GM12878 (cell line): ENCODE measurements at regions not wholly inside any gene's neighbourhood (a gene's known extent, or its start where the extent isn't known, plus 50 kb on each side); places are given as distances from the start of the nearest gene placed in this dataset.

ENCODE experiments used
- DPF2 ChIP-seq: fragments of 450-650 bp; IDR thresholded peaks from 2 replicates; pipeline ENCODE4 v1.6.1; 2017; ENCODE audit warnings: mild to moderate bottlenecking
- E2F8 ChIP-seq: fragments of 450-650 bp; IDR thresholded peaks from 2 replicates; pipeline ENCODE4 v1.6.1; 2018; ENCODE audit warnings: mild to moderate bottlenecking, low read depth, moderate library complexity; ENCODE audit not compliant: partially characterized antibody
- GABPA ChIP-seq: IDR thresholded peaks from 2 replicates; pipeline ENCODE4 v1.6.1; 2014; ENCODE audit warnings: antibody characterized with exemption, low read depth, mild to moderate bottlenecking, inconsistent platforms
- GATAD2B ChIP-seq: fragments of 450-650 bp; conservative IDR thresholded peaks from 2 replicates; pipeline ENCODE4 v1.6.1; 2017; ENCODE audit warnings: low read depth, mild to moderate bottlenecking, moderate library complexity
- MLLT1 ChIP-seq: fragments of 450-650 bp; IDR thresholded peaks from 2 replicates; pipeline ENCODE4 v1.6.1; 2016; ENCODE audit warnings: mild to moderate bottlenecking
- MYC ChIP-seq: IDR thresholded peaks from 2 replicates; pipeline ENCODE4 v1.6.1; 2011; ENCODE audit warnings: mild to moderate bottlenecking, low read length, moderate library complexity, inconsistent platforms; ENCODE audit not compliant: insufficient read depth, insufficient replicate concordance, insufficient read length, severe bottlenecking
- PRDM15 ChIP-seq: fragments of 450-650 bp; formaldehyde crosslinking; IDR thresholded peaks from 2 replicates; pipeline ENCODE4 v1.4.0; 2020; ENCODE audit warnings: mild to moderate bottlenecking, moderate library complexity
- SKIL ChIP-seq: fragments of 450-650 bp; IDR thresholded peaks from 2 replicates; pipeline ENCODE4 v1.6.1; 2017; ENCODE audit warnings: mild to moderate bottlenecking, low read depth, inconsistent platforms; ENCODE audit not compliant: poor library complexity, severe bottlenecking
- SUPT20H ChIP-seq: IDR thresholded peaks from 2 replicates; pipeline ENCODE4 v1.6.1; 2011; ENCODE audit warnings: low read depth, mild to moderate bottlenecking, low read length, moderate library complexity, borderline replicate concordance; ENCODE audit not compliant: control insufficient read depth
- ZBTB11 ChIP-seq: fragments of 450-650 bp; formaldehyde crosslinking; IDR thresholded peaks from 2 replicates; pipeline ENCODE4 v1.5.0; 2022; ENCODE audit warnings: mild to moderate bottlenecking, missing genetic modification characterization
- ZBTB4 ChIP-seq: fragments of 450-650 bp; formaldehyde crosslinking; IDR thresholded peaks from 2 replicates; pipeline ENCODE4 v1.4.0; 2022; ENCODE audit warnings: mild to moderate bottlenecking, moderate library complexity
- ZSCAN29 ChIP-seq: fragments of 450-650 bp; IDR thresholded peaks from 2 replicates; pipeline ENCODE4 v1.6.1; 2017; ENCODE audit warnings: mild to moderate bottlenecking, moderate library complexity

GRCh38 chr1:209445576-209445975 lies 137.9 kb upstream of the CAMK1G start (continued):
- no peak for TF ChIP-seq SKIL
- no peak for TF ChIP-seq ZBTB4 (CRISPR knock-in tag)
- TF ChIP-seq MYC = no peak
- no peak for TF ChIP-seq DPF2
- TF ChIP-seq ZBTB11 = no peak
- TF ChIP-seq GABPA = no peak
- no peak for TF ChIP-seq SUPT20H
- no peak for TF ChIP-seq ZSCAN29
- TF ChIP-seq GATAD2B = no peak
- no peak for TF ChIP-seq MLLT1
- no peak for TF ChIP-seq PRDM15 (CRISPR knock-in tag)
- TF ChIP-seq E2F8 = no peak
